ENCODE measurements at regions not wholly inside any gene's neighbourhood (a gene's known extent, or its start where the extent isn't known, plus 50 kb on each side); places are given as distances from the start of the nearest gene placed in this dataset.
"Not testable (repeated sequence)": the region's sequence is repeated elsewhere in the genome, so short reads cannot be mapped to it uniquely, and the experiment has no call there.

DNA sequence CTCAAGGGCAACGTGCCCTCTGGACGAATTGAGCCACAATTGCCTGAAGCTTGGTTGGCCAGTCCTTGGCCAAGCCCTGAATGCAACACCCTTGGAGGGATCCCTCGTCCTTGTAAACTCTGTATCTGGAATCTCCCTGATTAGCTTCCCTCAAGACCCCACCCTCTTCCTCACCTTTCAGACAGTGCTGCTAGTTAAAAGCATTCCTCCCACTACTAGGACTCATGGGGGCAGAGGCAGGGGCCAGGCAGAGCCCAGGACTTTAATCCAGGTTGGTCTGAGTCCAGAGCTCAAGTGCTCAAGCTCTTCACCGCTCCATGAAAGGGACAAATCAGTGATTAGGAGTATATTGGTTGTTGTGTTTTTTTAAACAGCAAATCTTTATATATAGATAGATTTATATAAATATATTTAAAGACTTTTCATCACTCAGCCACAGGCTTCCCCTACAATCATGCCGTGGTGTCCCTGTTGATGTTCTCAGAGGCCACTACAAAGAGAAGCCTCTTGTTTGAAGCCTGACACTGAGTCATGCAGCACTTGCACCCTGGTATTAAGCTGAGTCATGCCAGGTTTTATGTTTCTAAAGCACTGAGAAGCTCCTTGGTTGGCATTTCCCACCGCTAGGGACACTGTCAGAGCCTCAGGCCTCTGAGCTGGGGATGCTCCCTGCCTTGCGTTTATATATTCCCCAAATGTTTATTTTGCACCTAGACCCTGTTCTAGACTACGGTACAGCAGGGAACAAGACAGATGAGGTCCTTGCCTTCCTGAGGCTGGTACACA lies 53.8 kb upstream of the GSC start:
- Histone ChIP-seq H3K9me3 (peaks cover 0 to 14% of the 10 kb centered on the region in 2 donors), H3K27ac (no peak overlapping the region), H3K4me3 (no peak overlapping the region), H3K4me1 (no peaks in the 10 kb centered on the region), H3K27me3 (peaks cover 0 to 33% of the 10 kb centered on the region in 2 donors), H3K36me3 (no peaks in the 10 kb centered on the region)
- DNase-seq (no peak), ATAC-seq (no peak)
- intact Hi-C loops (cut with DNase I), result no loop called here
- TF ChIP-seq CTCF (IDR thresholded peaks at IDR 0.05), result no peak

- H3K4me1 ChIP-seq, result no peaks in the 10 kb centered on the region
- intact Hi-C loops (cut with DNase I), result no loop called here
- H3K4me3 ChIP-seq, result no peak overlapping the region
- peaks cover 0 to 33% of the 10 kb centered on the region in 2 donors for H3K27me3 ChIP-seq
- ATAC-seq (no peak), DNase-seq (no peak)
- H3K27ac ChIP-seq, result no peak overlapping the region
- H3K36me3 ChIP-seq, result no peaks in the 10 kb centered on the region
- no peak for TF ChIP-seq CTCF (IDR thresholded peaks at IDR 0.05)
- H3K9me3 ChIP-seq, result peaks cover 0 to 14% of the 10 kb centered on the region in 2 donors
These were observed 51.8 kb upstream of the GSC start for GRCh38 chr14:94821705-94822104.

DNA sequence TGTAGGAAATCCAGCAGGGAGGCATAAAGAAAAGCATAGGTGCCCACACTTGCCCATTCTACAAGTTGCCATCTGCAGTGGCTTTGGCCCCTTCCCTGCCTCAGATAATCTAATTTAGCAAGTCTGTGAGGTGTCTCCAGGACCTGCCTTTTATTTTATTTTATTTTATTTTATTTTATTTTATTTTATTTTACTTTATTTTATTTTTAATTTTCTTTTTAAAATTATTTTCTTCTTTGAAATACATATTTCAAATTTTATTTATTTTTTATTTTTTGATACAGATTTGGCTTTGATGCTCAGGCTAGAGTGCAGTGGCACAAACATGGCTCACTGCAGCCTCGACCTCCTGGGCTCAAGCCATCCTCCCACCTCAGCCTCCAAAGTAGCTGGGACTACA lies 51.0 kb upstream of the GSC start:
- intact Hi-C loops (cut with DNase I); DNase-seq; H3K27ac ChIP-seq; H3K4me3 ChIP-seq; ATAC-seq; H3K4me1 ChIP-seq; H3K36me3 ChIP-seq: not testable (repeated sequence)
- peaks cover 0 to 14% of the 10 kb centered on the region in 2 donors for H3K9me3 ChIP-seq
- H3K27me3 ChIP-seq, result peaks cover 0 to 37% of the 10 kb centered on the region in 2 donors

Measured in left lung (tissue), 4 donors.